AG08396 (cell line): ENCODE measurements at regions not wholly inside any gene's neighbourhood (a gene's known extent, or its start where the extent isn't known, plus 50 kb on each side); places are given as distances from the start of the nearest gene placed in this dataset.

Source experiments
- DNase-seq: peaks from one replicate; pipeline ENCODE4 v3.0.0; 2012; ENCODE audit warnings: low spot score, mixed read lengths

GRCh38 chrX:106510713-106511403, 100.9 kb upstream of the RADX start:
- DNase-seq, result no peak
